ENCODE measurements at regions not wholly inside any gene's neighbourhood (a gene's known extent, or its start where the extent isn't known, plus 50 kb on each side); places are given as distances from the start of the nearest gene placed in this dataset.

DNA sequence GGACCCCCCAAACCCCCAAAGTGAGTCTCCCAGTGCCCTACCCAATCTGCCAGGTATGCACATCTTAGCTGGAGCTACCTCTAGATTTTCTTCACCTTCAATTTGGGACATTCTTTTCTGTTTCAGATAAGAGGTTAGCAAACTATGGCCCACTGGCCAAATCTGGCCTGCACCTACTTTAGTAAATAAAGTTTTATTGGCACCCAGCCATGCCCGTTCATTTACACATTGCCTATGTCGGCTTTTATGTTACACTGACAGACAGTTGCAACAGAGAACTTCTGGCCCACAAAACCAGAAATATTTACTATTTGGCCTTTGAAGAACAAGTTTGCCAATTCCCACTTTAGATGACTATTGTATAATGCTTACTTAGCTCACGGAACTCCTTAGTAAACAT lies 55.9 kb upstream of the STX16 start:
- no peak overlapping the region for H3K9ac ChIP-seq (ENCODE audit: low read depth, low read length)
- no peaks in the 10 kb centered on the region for H3K79me2 ChIP-seq (ENCODE audit: insufficient read depth, low read length)
- no peak overlapping the region for H3K4me2 ChIP-seq (ENCODE audit: insufficient read depth, low read length)
- no peak overlapping the region for H3K27ac ChIP-seq (ENCODE audit: low read length)
- no peak overlapping the region for H3K4me3 ChIP-seq (ENCODE audit: low read depth in 1 of 2, low read length in 2 of 2)
- TF ChIP-seq, protein P1, sequence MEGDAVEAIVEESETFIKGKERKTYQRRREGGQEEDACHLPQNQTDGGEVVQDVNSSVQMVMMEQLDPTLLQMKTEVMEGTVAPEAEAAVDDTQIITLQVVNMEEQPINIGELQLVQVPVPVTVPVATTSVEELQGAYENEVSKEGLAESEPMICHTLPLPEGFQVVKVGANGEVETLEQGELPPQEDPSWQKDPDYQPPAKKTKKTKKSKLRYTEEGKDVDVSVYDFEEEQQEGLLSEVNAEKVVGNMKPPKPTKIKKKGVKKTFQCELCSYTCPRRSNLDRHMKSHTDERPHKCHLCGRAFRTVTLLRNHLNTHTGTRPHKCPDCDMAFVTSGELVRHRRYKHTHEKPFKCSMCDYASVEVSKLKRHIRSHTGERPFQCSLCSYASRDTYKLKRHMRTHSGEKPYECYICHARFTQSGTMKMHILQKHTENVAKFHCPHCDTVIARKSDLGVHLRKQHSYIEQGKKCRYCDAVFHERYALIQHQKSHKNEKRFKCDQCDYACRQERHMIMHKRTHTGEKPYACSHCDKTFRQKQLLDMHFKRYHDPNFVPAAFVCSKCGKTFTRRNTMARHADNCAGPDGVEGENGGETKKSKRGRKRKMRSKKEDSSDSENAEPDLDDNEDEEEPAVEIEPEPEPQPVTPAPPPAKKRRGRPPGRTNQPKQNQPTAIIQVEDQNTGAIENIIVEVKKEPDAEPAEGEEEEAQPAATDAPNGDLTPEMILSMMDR (IDR thresholded peaks at IDR 0.05; ENCODE audit: borderline replicate concordance, extremely low read depth, low read length, poor library complexity, severe bottlenecking), result no peak
- no peak for TF ChIP-seq EZH2 (IDR thresholded peaks at IDR 0.05; ENCODE audit: borderline replicate concordance, low read depth, low read length, severe bottlenecking)
- no peaks in the 10 kb centered on the region for H3K27me3 ChIP-seq (ENCODE audit: insufficient read depth, low read length, poor library complexity)
- DNase-seq (no peak), ATAC-seq (ENCODE audit: insufficient read depth, low read depth) (no peak)
- H3K36me3 ChIP-seq (ENCODE audit: insufficient read depth, low read length), result no peaks in the 10 kb centered on the region
- H4K20me1 ChIP-seq (ENCODE audit: insufficient read depth, low read length), result 0 out of 2 replicates have a peak, but pooled peaks cover 3% of the 10 kb centered on the region
- H3K4me1 ChIP-seq (ENCODE audit: insufficient read depth, low read length), result no peaks in the 10 kb centered on the region
- H3K9me3 ChIP-seq (ENCODE audit: insufficient read depth, low read length, severe bottlenecking), result no peaks in the 10 kb centered on the region
- H2AFZ ChIP-seq (ENCODE audit: low read depth, low read length), result no peak overlapping the region

DNA sequence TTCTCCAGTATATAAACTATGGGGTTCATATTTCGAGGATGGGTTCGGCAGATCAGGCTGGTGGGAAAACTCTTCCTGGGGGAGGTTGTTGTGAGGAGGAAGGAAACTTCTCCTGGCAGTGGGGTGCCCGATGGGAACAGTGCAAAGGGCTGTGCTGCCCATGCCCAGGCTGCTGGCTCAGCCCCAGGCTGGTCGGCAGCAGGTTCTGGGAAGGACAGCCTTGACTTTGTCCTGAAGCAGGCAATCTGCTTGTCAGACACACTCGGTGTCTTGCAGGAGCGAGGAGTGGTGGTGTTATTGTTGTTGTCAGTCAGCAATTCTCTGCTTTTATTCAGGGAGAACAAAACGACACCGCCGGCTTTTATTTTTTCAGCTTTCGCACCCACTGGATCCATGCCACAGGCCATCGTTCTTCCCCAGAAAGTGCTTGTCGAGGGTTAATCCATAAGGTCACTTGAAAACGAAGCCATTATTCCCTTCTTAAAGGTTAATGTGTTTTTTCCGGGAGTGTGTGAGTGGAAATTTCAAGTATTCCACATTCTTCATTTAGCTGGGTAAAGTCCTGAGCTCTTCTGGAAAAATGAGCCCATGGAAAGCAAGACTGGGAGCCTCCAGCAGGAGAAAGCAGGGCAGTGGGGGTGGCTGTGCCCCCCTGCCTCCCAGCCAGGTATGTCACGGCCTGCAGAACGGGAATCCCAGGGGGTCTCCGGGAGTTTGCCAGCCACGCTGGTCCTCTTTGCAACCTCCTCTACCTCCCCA lies 57.0 kb upstream of the STX16 start:
- ATAC-seq (ENCODE audit: insufficient read depth, low read depth), result no peak
- H3K36me3 ChIP-seq (ENCODE audit: insufficient read depth, low read length), result no peaks in the 10 kb centered on the region
- no peak overlapping the region for H3K4me3 ChIP-seq (ENCODE audit: low read depth in 1 of 2, low read length in 2 of 2)
- no peaks in the 10 kb centered on the region for H3K79me2 ChIP-seq (ENCODE audit: insufficient read depth, low read length)
- no peaks in the 10 kb centered on the region for H3K4me1 ChIP-seq (ENCODE audit: insufficient read depth, low read length)
- 0 out of 2 replicates have a peak, but pooled peaks cover 3% of the 10 kb centered on the region for H4K20me1 ChIP-seq (ENCODE audit: insufficient read depth, low read length)
- no peaks in the 10 kb centered on the region for H3K9me3 ChIP-seq (ENCODE audit: insufficient read depth, low read length, severe bottlenecking)
- H2AFZ ChIP-seq (ENCODE audit: low read depth, low read length), result no peak overlapping the region
- TF ChIP-seq, protein P1 (IDR thresholded peaks at IDR 0.05; ENCODE audit: borderline replicate concordance, extremely low read depth, low read length, poor library complexity, severe bottlenecking), result no peak
- no peak for TF ChIP-seq EZH2 (IDR thresholded peaks at IDR 0.05; ENCODE audit: borderline replicate concordance, low read depth, low read length, severe bottlenecking)
- DNase-seq, result no peak
- H3K27ac ChIP-seq (ENCODE audit: low read length), result no peak overlapping the region
- no peaks in the 10 kb centered on the region for H3K27me3 ChIP-seq (ENCODE audit: insufficient read depth, low read length, poor library complexity)
- no peak overlapping the region for H3K4me2 ChIP-seq (ENCODE audit: insufficient read depth, low read length)
- H3K9ac ChIP-seq (ENCODE audit: low read depth, low read length), result no peak overlapping the region

DNA sequence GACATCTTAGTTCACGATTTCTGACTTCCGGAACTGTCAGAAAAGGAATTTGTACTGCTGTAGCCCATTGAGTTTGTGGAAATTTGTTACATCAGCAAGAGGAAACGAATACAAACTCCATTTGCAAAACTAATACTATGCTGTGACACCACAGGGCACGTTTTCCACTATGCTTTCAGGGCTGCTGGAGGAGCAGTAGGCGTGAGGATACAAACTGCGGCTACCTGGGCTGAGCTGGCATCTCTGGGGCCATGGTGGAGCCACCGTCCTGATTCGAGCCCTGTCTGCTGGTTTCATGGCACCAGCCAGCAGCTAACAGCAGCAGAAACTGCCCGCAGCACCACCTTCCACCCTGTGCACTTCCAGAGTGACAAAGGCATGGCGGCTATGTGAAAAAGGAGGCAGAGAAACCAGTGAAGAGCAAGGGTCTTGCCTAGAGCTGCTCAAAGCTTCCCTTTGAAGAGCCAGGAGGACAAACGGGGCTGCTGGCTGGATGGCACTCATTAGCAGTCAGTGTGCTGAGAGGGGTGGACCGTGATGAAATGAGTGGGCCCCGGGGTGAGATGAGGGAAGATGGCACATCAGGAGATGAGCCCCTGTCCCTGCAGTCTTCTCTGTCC lies 58.9 kb upstream of the STX16 start:
- Histone ChIP-seq H3K27me3 (ENCODE audit: insufficient read depth, low read length, poor library complexity) (no peaks in the 10 kb centered on the region), H3K4me2 (ENCODE audit: insufficient read depth, low read length) (no peak overlapping the region), H4K20me1 (ENCODE audit: insufficient read depth, low read length) (0 out of 2 replicates have a peak, but pooled peaks cover 3% of the 10 kb centered on the region), H3K9ac (ENCODE audit: low read depth, low read length) (no peak overlapping the region), H3K9me3 (ENCODE audit: insufficient read depth, low read length, severe bottlenecking) (no peaks in the 10 kb centered on the region), H3K79me2 (ENCODE audit: insufficient read depth, low read length) (no peaks in the 10 kb centered on the region), H3K36me3 (ENCODE audit: insufficient read depth, low read length) (no peaks in the 10 kb centered on the region), H3K27ac (ENCODE audit: low read length) (no peak overlapping the region), H3K4me1 (ENCODE audit: insufficient read depth, low read length) (no peaks in the 10 kb centered on the region), H3K4me3 (ENCODE audit: low read depth in 1 of 2, low read length in 2 of 2) (no peak overlapping the region), H2AFZ (ENCODE audit: low read depth, low read length) (no peak overlapping the region)
- DNase-seq (no peak), ATAC-seq (ENCODE audit: insufficient read depth, low read depth) (no peak)
- TF ChIP-seq EZH2 (IDR thresholded peaks at IDR 0.05; ENCODE audit: borderline replicate concordance, low read depth, low read length, severe bottlenecking), result no peak
- TF ChIP-seq, protein P1 (IDR thresholded peaks at IDR 0.05; ENCODE audit: borderline replicate concordance, extremely low read depth, low read length, poor library complexity, severe bottlenecking), result no peak
